ENCODE measurements at regions not wholly inside any gene's neighbourhood (a gene's known extent, or its start where the extent isn't known, plus 50 kb on each side); places are given as distances from the start of the nearest gene placed in this dataset.

DNA sequence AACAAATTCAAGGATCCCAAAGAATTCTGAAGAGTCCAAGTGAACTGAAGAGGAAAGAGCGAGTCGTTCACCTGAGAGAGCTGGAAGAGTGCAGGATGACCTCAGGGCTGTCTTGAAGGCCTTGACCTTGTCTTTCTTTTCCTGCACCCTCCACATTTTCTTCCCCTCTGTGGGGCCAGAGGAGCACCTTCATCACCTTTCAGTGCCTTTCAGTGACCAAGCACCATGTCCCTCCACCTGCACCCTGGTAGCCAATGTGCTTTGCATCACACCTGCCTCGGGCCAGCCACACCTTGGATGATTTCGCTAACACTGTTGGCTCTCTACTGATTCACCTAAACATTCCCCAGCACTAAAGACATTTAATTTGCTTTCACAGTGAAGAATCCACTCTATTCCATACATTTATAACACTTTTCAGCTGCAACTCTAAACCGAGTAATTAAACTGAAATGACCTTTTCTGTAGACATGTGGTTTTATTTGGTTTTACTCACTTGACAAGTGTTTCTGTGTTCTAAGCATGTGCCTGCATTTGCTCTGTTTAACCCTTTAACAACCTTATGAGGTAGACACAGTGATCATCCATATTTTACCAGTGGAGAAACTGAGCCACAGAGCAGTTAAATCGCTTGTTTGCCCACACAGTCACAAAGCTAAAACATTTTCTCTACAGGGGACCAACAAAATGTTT, 121.3 kb upstream of the CST7 start:
- Histone ChIP-seq H3K4me3 (no peak overlapping the region), H3K36me3 (no peaks in the 10 kb centered on the region), H3K27me3 (no peaks in the 10 kb centered on the region), H3K9me3 (no peaks in the 10 kb centered on the region)
- no peak for DNase-seq

GRCh38 chr20:24828992-24829648, 119.9 kb upstream of the CST7 start:
- H3K36me3 ChIP-seq: no peaks in the 10 kb centered on the region
- no peaks in the 10 kb centered on the region for H3K27me3 ChIP-seq
- no peak overlapping the region for H3K4me3 ChIP-seq
- H3K9me3 ChIP-seq: no peaks in the 10 kb centered on the region
- no peak for DNase-seq

DNA sequence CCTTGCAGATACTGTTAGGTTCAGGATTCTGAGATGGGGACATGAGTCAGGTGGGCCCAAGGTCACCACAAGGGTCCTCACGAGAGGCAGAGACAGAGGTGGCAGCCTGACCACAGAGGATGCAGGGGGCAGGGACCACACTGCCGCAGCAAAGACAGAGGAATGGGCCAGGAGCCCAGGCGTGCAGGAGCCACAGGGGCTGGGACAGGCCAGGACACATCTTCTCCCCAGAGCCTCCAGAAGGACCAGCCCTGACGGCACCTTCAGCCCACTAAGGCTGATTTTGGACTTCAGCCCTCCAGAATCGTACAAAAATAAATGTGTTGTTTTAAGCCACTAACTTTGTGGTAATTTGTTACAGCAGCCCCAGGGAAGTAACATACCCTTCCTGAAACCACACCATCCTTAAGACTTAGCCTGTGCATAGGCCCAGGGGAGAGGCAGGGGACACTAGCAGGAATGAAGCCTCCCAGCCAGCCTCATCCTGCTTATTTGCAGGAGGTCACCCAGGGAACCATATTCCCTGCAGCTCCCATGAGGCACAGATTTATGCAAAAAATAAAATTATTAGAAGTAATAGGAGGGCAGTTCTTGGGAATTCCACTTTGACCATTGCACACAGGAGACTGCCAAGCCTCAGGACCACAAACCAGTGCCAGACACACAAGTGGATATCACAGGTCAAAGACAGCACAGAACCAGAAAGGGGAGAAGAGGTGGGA, 119.3 kb upstream of the CST7 start:
- Histone ChIP-seq H3K27me3 (no peaks in the 10 kb centered on the region), H3K4me3 (no peak overlapping the region), H3K36me3 (no peaks in the 10 kb centered on the region), H3K9me3 (no peaks in the 10 kb centered on the region)
- no peak for DNase-seq

DNA sequence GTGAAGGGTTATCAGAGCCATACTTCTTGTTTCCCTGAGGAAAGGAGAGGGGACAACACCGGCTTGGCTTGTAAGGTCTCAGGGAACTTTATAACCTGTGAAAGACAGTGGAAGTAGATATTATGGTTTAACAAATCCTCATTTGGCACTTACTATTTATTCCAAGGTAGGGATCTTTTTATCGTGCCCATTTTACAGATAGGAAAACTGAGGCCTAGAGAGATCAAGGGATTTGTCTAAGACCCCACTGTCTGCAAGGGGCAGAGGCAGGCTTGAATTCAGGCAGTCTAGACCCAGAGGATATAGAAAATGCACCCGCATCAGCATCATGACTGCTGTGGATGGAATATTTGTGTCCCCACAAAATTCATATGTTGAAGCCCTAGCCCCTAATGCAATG, 118.4 kb upstream of the CST7 start:
- no peak for DNase-seq
- Histone ChIP-seq H3K27me3 (no peaks in the 10 kb centered on the region), H3K4me3 (no peak overlapping the region), H3K9me3 (no peaks in the 10 kb centered on the region), H3K36me3 (no peaks in the 10 kb centered on the region)

- H3K9me3 ChIP-seq: no peaks in the 10 kb centered on the region
- no peaks in the 10 kb centered on the region for H3K27me3 ChIP-seq
- H3K36me3 ChIP-seq: no peaks in the 10 kb centered on the region
- no peak overlapping the region for H3K4me3 ChIP-seq
- DNase-seq: no peak
Observed at GRCh38 chr20:24831232-24831631, 117.8 kb upstream of the CST7 start.

DNA sequence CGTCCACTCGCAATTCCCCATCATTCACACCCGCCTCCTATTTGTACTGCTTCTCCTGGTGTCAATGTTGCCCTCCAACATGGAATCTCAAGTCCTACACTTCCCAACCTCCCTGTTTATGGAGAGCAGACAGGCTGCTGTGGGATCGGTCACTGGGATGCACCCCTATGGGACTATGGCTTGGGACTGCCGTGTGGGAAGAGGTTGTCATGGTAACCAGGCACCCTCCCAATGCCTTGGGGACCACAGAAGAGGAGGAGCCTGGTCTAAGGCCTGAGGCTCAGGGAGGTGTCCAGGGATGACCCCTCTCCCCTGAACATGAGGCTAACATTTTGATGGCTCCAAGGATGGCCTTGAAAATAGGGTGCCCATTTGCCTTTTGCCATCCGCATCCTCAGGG, 116.6 kb upstream of the CST7 start:
- H3K27me3 ChIP-seq: no peaks in the 10 kb centered on the region

DNA sequence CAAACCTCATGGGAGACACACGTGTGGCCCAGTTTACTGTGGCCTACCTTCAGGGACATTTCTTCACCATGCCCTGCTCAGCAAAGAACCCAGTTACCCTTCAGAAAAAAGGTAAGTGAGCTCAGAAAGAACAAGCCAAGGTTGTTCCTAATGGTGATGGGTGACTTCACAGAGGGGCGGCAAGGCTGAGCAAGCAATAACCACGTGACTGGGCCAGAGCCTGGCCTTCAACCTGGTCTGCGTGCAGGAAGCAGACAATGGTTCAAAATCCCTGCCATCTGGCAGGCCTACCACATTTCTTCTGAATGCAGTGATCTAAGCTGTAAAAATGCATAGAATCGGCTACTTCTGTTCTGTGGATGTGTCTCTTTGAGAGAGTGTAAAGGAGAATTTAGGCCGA, 115.5 kb upstream of the CST7 start:
- Histone ChIP-seq H3K27me3 (no peaks in the 10 kb centered on the region), H3K9me3 (no peaks in the 10 kb centered on the region), H3K4me3 (no peak overlapping the region), H3K36me3 (no peaks in the 10 kb centered on the region)
- DNase-seq: no peak

More for the DNA sequence above, 116.6 kb upstream of the CST7 start:
- no peaks in the 10 kb centered on the region for H3K36me3 ChIP-seq
- no peaks in the 10 kb centered on the region for H3K9me3 ChIP-seq
- no peak overlapping the region for H3K4me3 ChIP-seq
- DNase-seq: no peak

GRCh38 chr20:24834310-24834709, 114.8 kb upstream of the CST7 start:
- Histone ChIP-seq H3K4me3 (no peak overlapping the region), H3K9me3 (no peaks in the 10 kb centered on the region), H3K36me3 (no peaks in the 10 kb centered on the region), H3K27me3 (no peaks in the 10 kb centered on the region)
- no peak for DNase-seq

DNA sequence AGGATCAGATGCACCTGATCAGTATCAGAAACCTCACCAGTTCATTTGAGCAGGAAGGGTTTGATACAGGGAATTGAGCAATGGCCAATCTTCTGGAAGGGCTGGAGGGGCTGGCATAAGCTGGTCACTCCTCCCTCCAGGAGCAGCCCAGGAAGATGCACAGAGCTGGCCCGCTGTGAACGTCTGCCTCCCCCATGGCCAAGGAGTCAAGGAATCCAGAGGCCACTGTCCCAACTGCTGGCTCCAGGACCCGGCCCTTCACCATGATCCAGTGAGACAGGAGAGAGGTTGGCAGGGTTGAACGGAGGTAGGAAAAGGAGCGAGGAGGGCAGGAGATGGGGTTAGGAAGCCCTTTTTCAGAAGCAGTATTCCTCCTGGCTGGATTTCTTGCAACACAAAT, 113.9 kb upstream of the CST7 start:
- Histone ChIP-seq H3K4me3 (no peak overlapping the region), H3K9me3 (no peaks in the 10 kb centered on the region), H3K36me3 (no peaks in the 10 kb centered on the region), H3K27me3 (no peaks in the 10 kb centered on the region)
- no peak for DNase-seq

DNA sequence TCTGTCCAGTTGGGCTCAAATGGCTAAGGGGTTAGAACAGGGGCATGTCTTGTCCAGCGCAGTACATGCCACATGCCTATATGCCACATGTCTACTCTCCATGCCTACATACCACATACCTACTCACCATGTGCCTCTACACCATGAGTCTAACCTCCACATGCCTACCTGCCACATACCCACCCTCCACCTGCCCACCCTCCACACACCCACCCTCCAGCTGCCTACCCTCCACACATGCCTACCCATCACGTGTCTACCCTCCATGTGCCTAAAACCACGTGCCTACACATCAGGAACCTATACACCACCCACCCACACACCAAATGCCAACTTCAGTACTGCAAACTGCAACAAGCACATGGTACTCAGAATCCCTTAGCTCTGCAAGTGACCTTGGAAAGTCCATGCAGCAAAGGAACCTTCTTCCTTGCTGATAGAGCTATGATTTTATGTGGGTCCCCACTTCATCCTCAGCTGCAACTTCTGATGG, 113.0 kb upstream of the CST7 start:
- Histone ChIP-seq H3K9me3 (no peaks in the 10 kb centered on the region), H3K36me3 (no peaks in the 10 kb centered on the region), H3K4me3 (no peak overlapping the region), H3K27me3 (no peaks in the 10 kb centered on the region)
- no peak for DNase-seq

DNA sequence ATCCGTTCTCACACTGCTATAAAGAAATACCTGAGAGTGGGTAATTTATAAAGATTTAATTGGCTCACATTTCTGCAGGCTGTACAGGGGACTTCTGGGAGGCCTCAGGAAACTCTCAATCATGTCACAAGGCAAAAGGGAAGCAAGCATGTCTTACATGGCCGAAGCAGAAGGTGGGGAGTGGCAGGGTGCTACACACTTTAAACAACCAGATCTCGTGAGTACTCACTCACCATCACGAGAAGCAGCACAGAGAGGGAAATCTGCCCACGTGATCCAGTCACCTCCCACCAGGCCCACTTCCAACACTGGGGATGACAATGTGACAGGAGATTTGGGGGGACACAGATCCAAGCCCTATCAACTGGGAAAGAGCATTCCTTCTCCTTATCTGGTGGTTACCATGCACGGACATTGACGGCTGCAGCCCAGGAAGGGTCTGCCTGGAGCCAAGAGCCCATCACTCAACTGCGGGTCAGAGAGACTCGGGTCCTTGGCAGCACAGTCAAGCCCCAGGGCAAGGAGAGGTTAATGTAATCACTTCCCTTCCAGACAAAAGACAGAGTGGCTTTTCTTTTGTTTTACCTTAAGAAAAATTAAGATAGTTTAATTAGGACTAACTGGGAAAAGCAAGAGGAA, 112.3 kb upstream of the CST7 start:
- DNase-seq: no peak
- Histone ChIP-seq H3K36me3 (no peaks in the 10 kb centered on the region), H3K4me3 (no peak overlapping the region), H3K27me3 (no peaks in the 10 kb centered on the region), H3K9me3 (no peaks in the 10 kb centered on the region)

- H3K36me3 ChIP-seq: no peaks in the 10 kb centered on the region
- no peak overlapping the region for H3K4me3 ChIP-seq
- H3K27me3 ChIP-seq: no peaks in the 10 kb centered on the region
- no peaks in the 10 kb centered on the region for H3K9me3 ChIP-seq
- no peak for DNase-seq
Observed at GRCh38 chr20:24837781-24838450, 111.2 kb upstream of the CST7 start.

GRCh38 chr20:24838546-24839535, 110.2 kb upstream of the CST7 start:
- DNase-seq: no peak
- Histone ChIP-seq H3K36me3 (no peaks in the 10 kb centered on the region), H3K9me3 (no peaks in the 10 kb centered on the region), H3K27me3 (no peaks in the 10 kb centered on the region), H3K4me3 (no peak overlapping the region)

GRCh38 chr20:24840121-24840713, 108.9 kb upstream of the CST7 start:
- Histone ChIP-seq H3K36me3 (no peaks in the 10 kb centered on the region), H3K9me3 (no peaks in the 10 kb centered on the region), H3K27me3 (no peaks in the 10 kb centered on the region), H3K4me3 (no peak overlapping the region)
- no peak for DNase-seq

DNA sequence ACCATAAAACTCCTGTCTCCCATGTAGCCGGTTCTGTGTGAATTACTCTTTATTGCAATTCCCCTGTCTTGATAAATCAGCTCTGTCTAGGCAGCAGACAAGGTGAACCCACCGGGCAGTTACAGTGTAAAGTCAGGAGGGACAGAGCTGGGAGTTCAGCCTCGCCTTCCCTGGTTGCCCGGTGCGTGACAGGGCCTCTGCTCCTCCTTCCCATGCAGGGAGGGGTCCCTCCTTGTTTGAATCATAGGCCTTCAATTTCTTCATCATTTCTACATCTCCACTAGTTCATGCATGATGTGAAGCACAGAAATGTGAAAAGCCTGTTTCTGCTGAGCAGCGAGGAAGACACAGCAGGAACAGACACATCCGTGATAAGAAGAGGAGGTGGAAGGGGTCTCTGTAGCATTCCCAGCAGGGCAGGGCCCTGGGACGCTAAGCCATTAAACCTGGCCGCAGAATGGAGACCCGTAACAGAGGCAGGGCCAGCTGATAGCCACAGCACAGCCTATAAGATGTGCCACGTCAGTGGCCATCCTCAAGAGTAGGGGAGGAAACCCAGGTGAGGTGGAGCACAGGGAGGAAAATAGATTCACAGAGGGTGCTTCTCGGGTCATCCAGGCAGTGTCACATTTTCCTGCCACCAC, 106.7 kb upstream of the CST7 start:
- no peak overlapping the region for H3K4me3 ChIP-seq
- H3K27me3 ChIP-seq: no peaks in the 10 kb centered on the region
- no peaks in the 10 kb centered on the region for H3K36me3 ChIP-seq
- H3K9me3 ChIP-seq: no peaks in the 10 kb centered on the region
- DNase-seq: no peak

All from MG63 (cell line).